Activated CD4-positive, alpha-beta T cell treated with anti-CD3 and anti-CD28 coated beads, Interleukin-2, amount 50 U/mL, for 16 hours (primary cell): ENCODE measurements at regions not wholly inside any gene's neighbourhood (a gene's known extent, or its start where the extent isn't known, plus 50 kb on each side); places are given as distances from the start of the nearest gene placed in this dataset.

Experiments used
- DNase-seq: peaks from one replicate; pipeline ENCODE4 v3.0.0-alpha.2; 2020

DNA sequence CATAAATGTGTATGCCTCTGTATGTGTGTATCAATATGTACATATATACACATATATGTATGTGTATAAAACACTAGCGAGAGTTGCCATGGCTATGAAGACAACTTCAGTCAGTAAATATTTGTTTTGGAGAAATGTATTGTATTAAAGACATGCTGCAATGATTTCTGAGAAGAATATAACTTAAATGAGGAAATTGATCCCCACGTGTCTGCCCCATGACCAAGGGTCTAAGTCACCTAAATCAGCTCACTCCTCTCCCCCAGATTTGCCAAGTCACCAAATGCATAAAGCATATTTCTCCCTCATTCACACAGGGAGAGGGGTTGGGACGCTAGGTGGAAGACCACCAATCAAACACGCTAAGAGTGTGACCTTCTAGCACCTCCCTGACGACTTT lies 58.3 kb upstream of the LYST start:
- no peak for DNase-seq

DNA sequence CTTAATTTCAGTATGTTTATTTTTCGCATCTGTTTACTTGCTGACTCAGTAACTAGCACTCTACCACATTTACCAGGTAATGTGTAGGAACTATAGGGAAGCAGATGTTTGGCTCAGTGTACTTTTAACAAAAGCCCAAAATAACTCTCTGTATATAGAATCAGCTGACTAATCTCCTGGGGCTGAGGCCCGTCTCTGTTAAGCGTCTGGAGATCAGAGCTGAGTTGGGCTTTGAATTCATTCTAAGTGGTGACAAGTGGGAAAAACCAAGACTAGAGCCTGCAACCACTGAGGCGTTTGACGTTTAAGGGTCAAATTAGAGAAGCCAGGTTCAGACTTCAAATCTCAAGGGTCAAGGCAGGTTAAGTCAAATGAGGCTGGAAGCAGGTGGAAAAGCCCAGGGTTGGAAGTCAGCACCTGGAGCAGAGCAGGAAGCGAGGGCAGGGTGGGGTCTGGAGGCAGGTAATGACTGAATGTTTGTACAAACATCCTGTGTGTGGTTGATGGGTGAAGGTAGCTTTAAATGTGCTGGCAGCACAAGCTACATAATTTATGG lies 56.8 kb upstream of the LYST start:
- DNase-seq: no peak

DNA sequence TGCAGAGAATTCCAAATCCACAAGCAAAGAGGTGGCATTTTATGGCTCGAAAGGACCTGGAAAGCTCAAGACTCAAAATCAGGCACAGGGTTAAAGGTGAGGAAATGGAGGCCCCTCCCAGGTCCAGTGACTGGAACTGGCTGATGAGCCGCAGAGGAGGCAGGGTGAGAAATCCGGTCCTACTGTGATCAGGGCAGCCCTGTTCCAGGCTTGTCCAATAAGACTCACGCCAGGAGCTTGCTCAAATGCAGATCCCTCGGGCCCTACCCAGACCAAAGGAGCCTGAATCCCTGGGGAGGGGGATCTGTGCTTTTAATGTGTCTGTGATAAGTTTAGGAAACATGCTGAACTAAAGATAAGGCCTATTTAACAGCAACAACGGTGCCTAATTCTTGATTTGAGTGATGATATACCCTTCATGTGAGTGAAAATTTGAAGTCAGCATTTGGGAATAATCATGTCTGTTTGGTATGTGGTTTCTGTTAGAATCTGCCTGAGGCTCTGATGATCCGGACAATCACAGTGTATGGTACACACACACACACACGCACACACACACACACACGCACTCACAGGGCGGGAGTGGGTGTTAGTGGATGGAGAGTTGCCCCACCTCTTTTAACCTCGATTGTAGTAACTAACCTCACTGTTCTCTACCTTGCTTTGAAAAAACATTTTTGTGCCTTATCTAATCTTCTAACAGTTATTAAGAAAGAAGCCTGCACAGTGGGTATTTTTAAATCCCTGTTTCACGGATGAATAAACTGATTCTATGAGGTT lies 54.1 kb upstream of the LYST start:
- no peak for DNase-seq

DNA sequence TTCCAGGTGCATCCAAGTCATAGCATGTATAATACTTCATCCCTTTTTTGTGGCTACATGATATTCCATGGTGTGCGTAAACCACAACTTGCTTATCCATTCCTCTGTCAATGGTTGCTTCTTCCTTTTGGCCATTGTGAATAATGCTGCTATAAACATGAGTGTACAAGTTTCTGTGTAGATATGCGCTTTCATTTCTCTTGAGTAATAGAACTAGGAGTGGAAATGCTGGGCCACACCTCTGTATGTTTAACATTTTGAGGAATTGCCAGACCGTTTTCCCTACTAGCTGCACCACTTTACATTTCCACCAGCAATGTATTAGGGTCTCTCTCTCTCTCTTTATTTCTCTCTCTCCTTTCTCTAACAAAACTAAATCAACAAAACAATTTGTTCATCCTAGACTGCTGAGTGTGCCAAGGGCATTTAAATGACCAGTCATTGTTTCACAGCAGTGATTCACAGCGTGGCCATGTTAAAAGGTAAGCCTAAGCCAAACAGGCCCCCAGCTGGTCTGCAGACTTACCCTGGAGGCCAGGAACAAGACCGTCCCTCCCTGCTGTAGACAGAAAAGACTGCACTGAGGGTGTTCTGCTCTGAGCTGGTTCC lies 53.2 kb upstream of the LYST start:
- no peak for DNase-seq

DNA sequence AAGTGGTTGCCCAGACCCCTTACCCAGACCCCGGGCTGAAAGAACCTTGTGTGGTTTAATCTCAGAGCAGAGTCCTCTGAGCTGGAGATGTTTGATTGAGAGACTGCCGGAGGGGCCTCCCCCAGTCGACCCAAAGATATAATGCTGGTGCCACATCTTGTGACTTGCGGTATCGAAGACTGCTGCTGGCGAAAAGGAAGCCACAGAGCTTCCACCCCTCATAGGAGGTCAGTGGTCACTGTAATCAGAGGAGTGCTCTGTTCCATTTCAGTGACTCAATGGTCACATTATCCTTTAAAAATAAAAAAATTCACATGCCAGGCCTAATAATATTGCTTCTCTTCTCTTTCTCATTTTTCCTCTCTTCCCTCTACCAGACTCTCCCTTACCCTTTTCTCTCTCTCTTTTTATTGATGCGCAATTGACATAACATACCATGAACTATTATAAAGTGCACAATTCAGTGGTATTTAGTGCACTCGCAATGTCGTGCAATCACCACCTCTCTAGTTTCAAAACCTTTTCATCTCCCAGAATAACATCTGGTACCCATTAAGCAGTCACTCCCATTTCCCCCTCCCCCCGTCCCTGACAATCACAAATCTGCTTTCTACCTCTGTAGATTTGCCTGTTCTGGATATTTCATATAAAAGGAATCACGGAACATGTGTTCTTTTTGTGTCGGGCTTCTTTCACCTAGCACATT lies 52.6 kb upstream of the LYST start:
- DNase-seq: no peak

DNA sequence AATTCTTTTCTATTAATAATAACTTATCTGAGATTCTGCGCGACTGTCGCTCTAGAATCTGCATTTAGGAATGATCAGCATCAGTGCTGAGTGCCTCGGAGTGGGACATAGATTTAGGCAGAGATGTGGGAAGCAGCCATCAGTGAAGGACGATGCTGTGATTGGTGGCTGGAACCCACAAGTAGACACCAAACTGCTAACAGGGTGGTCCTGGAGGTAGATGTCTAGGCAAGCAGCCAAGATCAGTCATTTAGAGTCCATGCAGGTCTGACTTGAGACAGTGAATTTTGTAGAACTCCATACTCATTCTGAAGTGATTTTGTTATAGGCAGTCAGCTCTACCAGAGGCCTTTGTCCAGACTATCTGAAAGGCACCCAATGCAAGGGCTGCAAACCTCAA lies 51.8 kb upstream of the LYST start:
- DNase-seq: no peak

DNA sequence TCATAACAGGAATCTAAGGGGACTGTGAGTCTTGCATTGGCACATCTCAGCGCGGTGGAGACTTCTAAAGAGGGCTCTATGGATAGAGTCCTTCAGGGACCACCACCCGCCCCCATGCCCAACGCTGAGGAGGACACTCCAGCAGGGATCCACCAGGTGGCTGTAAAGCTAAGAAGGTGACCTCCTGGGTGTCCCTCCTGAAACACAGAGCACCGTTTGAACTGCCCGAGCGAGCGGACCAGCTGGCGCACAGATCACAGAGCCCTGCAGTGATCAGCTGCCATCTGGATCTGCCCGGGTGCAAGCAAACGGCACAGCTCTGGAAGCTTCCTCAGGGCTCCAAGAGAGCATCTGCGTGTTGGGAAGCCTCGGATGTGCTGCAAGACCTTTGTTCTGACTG lies 51.3 kb upstream of the LYST start:
- no peak for DNase-seq

DNA sequence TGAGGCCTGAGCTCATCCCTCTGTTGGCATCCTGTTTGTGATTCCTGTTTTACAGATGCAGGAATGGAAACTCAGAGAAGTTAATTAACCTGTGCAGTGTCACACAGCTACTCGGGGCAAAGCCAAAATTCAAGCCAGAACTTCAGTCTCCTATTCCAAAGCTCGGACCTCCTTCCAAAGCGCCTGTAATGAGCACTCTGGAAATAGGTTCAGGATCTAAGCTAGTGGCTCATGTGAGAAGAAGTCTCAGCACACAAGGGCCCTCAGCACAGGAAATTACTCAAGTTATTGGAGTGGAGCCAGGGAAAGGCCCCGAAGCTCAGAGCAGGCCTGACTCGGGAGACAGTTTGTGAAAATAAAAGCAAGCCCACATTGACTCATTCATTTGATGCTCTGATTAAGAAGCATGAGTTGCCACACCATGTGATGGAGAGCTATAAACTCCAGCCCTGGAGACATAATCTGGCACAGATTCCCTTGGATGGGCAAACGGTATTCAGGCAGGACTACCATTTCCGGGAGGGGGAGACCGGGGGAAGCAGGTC lies 50.6 kb upstream of the LYST start:
- peak; percentile 60 for DNase-seq
